ENCODE measurements at regions not wholly inside any gene's neighbourhood (a gene's known extent, or its start where the extent isn't known, plus 50 kb on each side); places are given as distances from the start of the nearest gene placed in this dataset.

DNA sequence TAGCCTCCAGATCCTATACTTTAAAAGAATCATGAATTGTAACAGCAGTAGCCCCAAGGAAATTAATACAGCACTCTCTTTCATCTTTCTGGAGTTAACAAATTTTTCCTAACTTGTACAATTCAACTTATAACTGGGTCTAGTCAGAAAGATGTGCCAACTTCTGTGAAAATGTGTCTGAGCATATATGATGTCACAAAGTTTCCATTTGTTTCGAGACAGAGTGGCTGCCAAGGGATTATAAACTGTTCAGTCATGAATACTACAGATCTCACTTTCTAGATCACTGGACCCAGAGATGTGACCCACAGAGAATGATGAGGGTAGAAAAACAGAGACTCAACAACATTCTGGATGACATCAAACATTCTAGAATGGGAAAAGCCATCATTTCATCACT lies 249.2 kb upstream of the PHF14 start:
- ATAC-seq (no peak), DNase-seq (no peak)
- Mint-ChIP-seq H3K4me3 (no peak overlapping the region), H3K9me3 (peaks cover 0 to 7% (median 0%) of the 10 kb centered on the region in 11 donors), H3K27ac (no peak overlapping the region), H3K27me3 (peaks cover 0 to 8% (median 3%) of the 10 kb centered on the region in 5 donors), H3K36me3 (no peaks in the 10 kb centered on the region), H3K4me1 (no peaks in the 10 kb centered on the region)
- H3K27ac ChIP-seq (ENCODE audit: low read depth, low read length), result no peak overlapping the region
- no peaks in the 10 kb centered on the region for H3K9me3 ChIP-seq (ENCODE audit: control insufficient read depth in 2 of 3, low read length in 3 of 3)
- no peaks in the 10 kb centered on the region for H3K36me3 ChIP-seq (ENCODE audit: control insufficient read depth in 2 of 3, insufficient read depth in 3 of 3, low read length in 3 of 3)
- H3K27me3 ChIP-seq (ENCODE audit: control insufficient read depth in 2 of 2, insufficient read depth in 2 of 2, low read length in 2 of 2), result no peaks in the 10 kb centered on the region
- no peaks in the 10 kb centered on the region for H3K4me1 ChIP-seq (ENCODE audit: control insufficient read depth in 2 of 2, insufficient read depth in 2 of 2, low read length in 2 of 2)
- no peak overlapping the region for H3K4me3 ChIP-seq (ENCODE audit: low read length)
- intact Hi-C loops (cut with micrococcal nuclease), result no loop called here
- POLR2A ChIA-PET, result no interaction called here
- CTCF ChIA-PET, result no interaction called here

GRCh38 chr7:10727636-10728035 lies 246.0 kb upstream of the PHF14 start:
- intact Hi-C loops (cut with micrococcal nuclease), result no loop called here
- POLR2A ChIA-PET, result no interaction called here
- no peaks in the 10 kb centered on the region for H3K4me1 Mint-ChIP-seq

DNA sequence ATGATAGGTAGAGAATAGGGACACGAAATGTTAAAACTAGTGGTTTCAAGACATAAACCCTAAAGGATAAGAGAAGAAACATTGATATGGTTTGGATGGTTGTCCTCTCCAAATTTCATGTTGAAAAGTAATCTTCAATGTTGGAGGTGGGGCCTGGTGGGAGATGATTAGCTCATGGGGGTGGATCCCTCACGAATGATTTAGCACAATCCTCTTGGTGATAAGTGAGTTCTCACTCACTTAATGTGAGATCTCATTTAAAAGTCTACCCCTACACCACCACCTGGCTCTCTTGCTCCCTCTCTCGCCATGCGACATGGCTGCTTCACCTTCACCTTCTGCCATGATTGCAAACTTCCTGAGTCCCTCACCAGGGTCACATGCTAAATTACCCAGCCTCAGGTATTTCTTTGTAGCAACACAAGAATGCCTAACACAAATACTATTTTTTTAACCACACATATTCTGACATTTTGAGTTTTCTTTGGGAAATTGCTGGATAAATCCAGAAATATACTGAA lies 242.4 kb upstream of the PHF14 start:
- CTCF ChIA-PET, result no interaction called here
- Histone ChIP-seq H3K27me3 (ENCODE audit: control insufficient read depth in 2 of 2, insufficient read depth in 2 of 2, low read length in 2 of 2) (no peaks in the 10 kb centered on the region), H3K36me3 (ENCODE audit: control insufficient read depth in 2 of 3, insufficient read depth in 3 of 3, low read length in 3 of 3) (no peaks in the 10 kb centered on the region), H3K4me3 (ENCODE audit: low read length) (no peak overlapping the region), H3K4me1 (ENCODE audit: control insufficient read depth in 2 of 2, insufficient read depth in 2 of 2, low read length in 2 of 2) (no peaks in the 10 kb centered on the region), H3K9me3 (ENCODE audit: control insufficient read depth in 2 of 3, low read length in 3 of 3) (no peaks in the 10 kb centered on the region), H3K27ac (ENCODE audit: low read depth, low read length) (no peak overlapping the region)
- intact Hi-C loops (cut with micrococcal nuclease), result no loop called here
- no peak overlapping the region for H3K27ac Mint-ChIP-seq
- ATAC-seq, result no peak
- no peak overlapping the region for H3K4me3 Mint-ChIP-seq
- POLR2A ChIA-PET, result no interaction called here
- H3K27me3 Mint-ChIP-seq, result peaks cover 0 to 10% (median 0%) of the 10 kb centered on the region in 5 donors
- H3K4me1 Mint-ChIP-seq, result no peaks in the 10 kb centered on the region
- H3K36me3 Mint-ChIP-seq, result peaks cover 0 to 4% (median 0%) of the 10 kb centered on the region in 5 donors
- peaks cover 0 to 14% (median 0%) of the 10 kb centered on the region in 11 donors for H3K9me3 Mint-ChIP-seq
- no peak for DNase-seq

More at GRCh38 chr7:10727636-10728035, 246.0 kb upstream of the PHF14 start:
- H3K4me3 ChIP-seq (ENCODE audit: low read length), result no peak overlapping the region
- ATAC-seq (no peak), DNase-seq (no peak)
- H3K27ac ChIP-seq (ENCODE audit: low read depth, low read length), result no peak overlapping the region
- no peaks in the 10 kb centered on the region for H3K27me3 ChIP-seq (ENCODE audit: control insufficient read depth in 2 of 2, insufficient read depth in 2 of 2, low read length in 2 of 2)
- CTCF ChIA-PET, result no interaction called here
- peaks cover 0 to 15% (median 3%) of the 10 kb centered on the region in 5 donors for H3K27me3 Mint-ChIP-seq
- H3K36me3 ChIP-seq (ENCODE audit: control insufficient read depth in 2 of 3, insufficient read depth in 3 of 3, low read length in 3 of 3), result no peaks in the 10 kb centered on the region
- no peaks in the 10 kb centered on the region for H3K4me1 ChIP-seq (ENCODE audit: control insufficient read depth in 2 of 2, insufficient read depth in 2 of 2, low read length in 2 of 2)
- peaks cover 0 to 14% (median 0%) of the 10 kb centered on the region in 11 donors for H3K9me3 Mint-ChIP-seq
- H3K27ac Mint-ChIP-seq, result no peak overlapping the region
- H3K9me3 ChIP-seq (ENCODE audit: control insufficient read depth in 2 of 3, low read length in 3 of 3), result no peaks in the 10 kb centered on the region
- peaks cover 0 to 4% (median 0%) of the 10 kb centered on the region in 5 donors for H3K36me3 Mint-ChIP-seq
- H3K4me3 Mint-ChIP-seq, result no peak overlapping the region

- H3K36me3 ChIP-seq (ENCODE audit: control insufficient read depth in 2 of 3, insufficient read depth in 3 of 3, low read length in 3 of 3), result no peaks in the 10 kb centered on the region
- peaks cover 0 to 10% (median 0%) of the 10 kb centered on the region in 11 donors for H3K9me3 Mint-ChIP-seq
- H3K9me3 ChIP-seq (ENCODE audit: control insufficient read depth in 2 of 3, low read length in 3 of 3), result no peaks in the 10 kb centered on the region
- peaks cover 0 to 12% (median 0%) of the 10 kb centered on the region in 5 donors for H3K27me3 Mint-ChIP-seq
- no peak overlapping the region for H3K4me3 ChIP-seq (ENCODE audit: low read length)
- no peak overlapping the region for H3K4me3 Mint-ChIP-seq
- ATAC-seq (no peak), DNase-seq (no peak)
- H3K4me1 ChIP-seq (ENCODE audit: control insufficient read depth in 2 of 2, insufficient read depth in 2 of 2, low read length in 2 of 2), result no peaks in the 10 kb centered on the region
- H3K27ac Mint-ChIP-seq, result no peak overlapping the region
- CTCF ChIA-PET, result no interaction called here
- H3K27ac ChIP-seq (ENCODE audit: low read depth, low read length), result no peak overlapping the region
- no peaks in the 10 kb centered on the region for H3K4me1 Mint-ChIP-seq
- POLR2A ChIA-PET, result no interaction called here
- H3K36me3 Mint-ChIP-seq, result peaks cover 0 to 4% (median 0%) of the 10 kb centered on the region in 5 donors
- intact Hi-C loops (cut with micrococcal nuclease), result no loop called here
- no peaks in the 10 kb centered on the region for H3K27me3 ChIP-seq (ENCODE audit: control insufficient read depth in 2 of 2, insufficient read depth in 2 of 2, low read length in 2 of 2)
These were observed 239.9 kb upstream of the PHF14 start for GRCh38 chr7:10733747-10734146.

GRCh38 chr7:10734595-10734994 lies 239.1 kb upstream of the PHF14 start:
- no peaks in the 10 kb centered on the region for H3K27me3 ChIP-seq (ENCODE audit: control insufficient read depth in 2 of 2, insufficient read depth in 2 of 2, low read length in 2 of 2)
- Mint-ChIP-seq H3K4me3 (no peak overlapping the region), H3K27ac (no peak overlapping the region), H3K27me3 (peaks cover 0 to 12% (median 0%) of the 10 kb centered on the region in 5 donors), H3K4me1 (no peaks in the 10 kb centered on the region), H3K9me3 (peaks cover 0 to 6% (median 0%) of the 10 kb centered on the region in 11 donors), H3K36me3 (peaks cover 0 to 4% (median 0%) of the 10 kb centered on the region in 5 donors)
- no peaks in the 10 kb centered on the region for H3K36me3 ChIP-seq (ENCODE audit: control insufficient read depth in 2 of 3, insufficient read depth in 3 of 3, low read length in 3 of 3)
- ChIA-PET POLR2A (no interaction called here), CTCF (no interaction called here)
- DNase-seq (no peak), ATAC-seq (no peak)
- H3K4me3 ChIP-seq (ENCODE audit: low read length), result no peak overlapping the region
- H3K27ac ChIP-seq (ENCODE audit: low read depth, low read length), result no peak overlapping the region
- intact Hi-C loops (cut with micrococcal nuclease), result no loop called here
- no peaks in the 10 kb centered on the region for H3K4me1 ChIP-seq (ENCODE audit: control insufficient read depth in 2 of 2, insufficient read depth in 2 of 2, low read length in 2 of 2)
- H3K9me3 ChIP-seq (ENCODE audit: control insufficient read depth in 2 of 3, low read length in 3 of 3), result no peaks in the 10 kb centered on the region

DNA sequence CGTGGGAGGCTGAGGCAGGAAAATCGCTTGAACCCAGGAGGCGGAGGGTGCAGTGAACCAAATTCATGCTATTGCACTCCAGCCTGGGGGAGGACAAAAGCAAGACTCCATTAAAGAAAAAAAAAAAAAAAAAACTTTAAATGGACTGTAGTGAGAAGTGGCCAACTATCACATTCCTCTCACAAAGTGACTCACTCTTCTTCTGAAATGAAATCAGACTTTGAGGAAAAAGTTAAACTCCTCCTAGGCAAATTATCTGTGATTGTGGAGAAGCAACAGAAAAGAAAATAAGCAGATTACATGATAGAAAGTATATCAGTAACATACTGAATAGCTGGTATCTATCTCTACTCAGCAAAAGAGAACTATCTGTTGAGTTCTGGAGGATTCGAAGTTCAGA lies 234.3 kb upstream of the PHF14 start:
- no peak overlapping the region for H3K27ac Mint-ChIP-seq
- no peaks in the 10 kb centered on the region for H3K9me3 ChIP-seq (ENCODE audit: control insufficient read depth in 2 of 3, low read length in 3 of 3)
- CTCF ChIA-PET, result no interaction called here
- POLR2A ChIA-PET, result no interaction called here
- H3K27ac ChIP-seq (ENCODE audit: low read depth, low read length), result no peak overlapping the region
- no peaks in the 10 kb centered on the region for H3K36me3 Mint-ChIP-seq
- no peaks in the 10 kb centered on the region for H3K36me3 ChIP-seq (ENCODE audit: control insufficient read depth in 2 of 3, insufficient read depth in 3 of 3, low read length in 3 of 3)
- ATAC-seq (no peak), DNase-seq (no peak)
- H3K9me3 Mint-ChIP-seq, result peaks cover 0 to 14% (median 2%) of the 10 kb centered on the region in 11 donors
- H3K4me3 ChIP-seq (ENCODE audit: low read length), result no peak overlapping the region
- H3K4me1 ChIP-seq (ENCODE audit: control insufficient read depth in 2 of 2, insufficient read depth in 2 of 2, low read length in 2 of 2), result no peaks in the 10 kb centered on the region
- H3K27me3 Mint-ChIP-seq, result peaks cover 0 to 6% (median 0%) of the 10 kb centered on the region in 5 donors
- H3K27me3 ChIP-seq (ENCODE audit: control insufficient read depth in 2 of 2, insufficient read depth in 2 of 2, low read length in 2 of 2), result no peaks in the 10 kb centered on the region
- no peak overlapping the region for H3K4me3 Mint-ChIP-seq
- intact Hi-C loops (cut with micrococcal nuclease), result no loop called here
- H3K4me1 Mint-ChIP-seq, result no peaks in the 10 kb centered on the region

DNA sequence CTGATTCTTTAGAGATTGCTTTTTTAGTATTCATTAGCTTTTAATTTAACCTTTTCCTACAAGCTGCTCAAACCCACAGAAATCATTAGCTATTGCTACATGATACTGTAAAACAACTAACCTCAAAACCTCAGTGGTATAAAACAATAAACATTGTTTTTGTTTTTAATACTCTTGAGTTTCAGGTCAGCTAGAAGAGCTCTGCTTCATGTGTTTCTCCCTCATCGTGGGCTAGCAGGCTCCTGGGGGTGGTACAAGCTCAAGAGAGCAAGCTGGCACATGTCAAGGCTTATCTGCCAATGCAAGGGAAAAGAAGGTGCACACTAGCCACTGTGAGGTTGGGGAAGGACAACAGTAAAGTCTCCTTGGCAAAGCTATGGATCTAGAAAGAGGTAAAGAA lies 232.9 kb upstream of the PHF14 start:
- POLR2A ChIA-PET, result no interaction called here
- CTCF ChIA-PET, result no interaction called here
- H3K27ac ChIP-seq (ENCODE audit: low read depth, low read length), result no peak overlapping the region
- Mint-ChIP-seq H3K27ac (no peak overlapping the region), H3K4me1 (no peaks in the 10 kb centered on the region), H3K4me3 (no peak overlapping the region), H3K36me3 (no peaks in the 10 kb centered on the region), H3K9me3 (peaks cover 0 to 26% (median 8%) of the 10 kb centered on the region in 11 donors), H3K27me3 (peaks cover 0 to 6% (median 0%) of the 10 kb centered on the region in 5 donors)
- H3K27me3 ChIP-seq (ENCODE audit: control insufficient read depth in 2 of 2, insufficient read depth in 2 of 2, low read length in 2 of 2), result no peaks in the 10 kb centered on the region
- H3K4me3 ChIP-seq (ENCODE audit: low read length), result no peak overlapping the region
- DNase-seq (no peak), ATAC-seq (no peak)
- intact Hi-C loops (cut with micrococcal nuclease), result no loop called here
- no peaks in the 10 kb centered on the region for H3K4me1 ChIP-seq (ENCODE audit: control insufficient read depth in 2 of 2, insufficient read depth in 2 of 2, low read length in 2 of 2)
- H3K36me3 ChIP-seq (ENCODE audit: control insufficient read depth in 2 of 3, insufficient read depth in 3 of 3, low read length in 3 of 3), result no peaks in the 10 kb centered on the region
- no peaks in the 10 kb centered on the region for H3K9me3 ChIP-seq (ENCODE audit: control insufficient read depth in 2 of 3, low read length in 3 of 3)

Data from naive thymus-derived CD4-positive, alpha-beta T cell (primary cell).